ENCODE measurements at regions not wholly inside any gene's neighbourhood (a gene's known extent, or its start where the extent isn't known, plus 50 kb on each side); places are given as distances from the start of the nearest gene placed in this dataset.

DNA sequence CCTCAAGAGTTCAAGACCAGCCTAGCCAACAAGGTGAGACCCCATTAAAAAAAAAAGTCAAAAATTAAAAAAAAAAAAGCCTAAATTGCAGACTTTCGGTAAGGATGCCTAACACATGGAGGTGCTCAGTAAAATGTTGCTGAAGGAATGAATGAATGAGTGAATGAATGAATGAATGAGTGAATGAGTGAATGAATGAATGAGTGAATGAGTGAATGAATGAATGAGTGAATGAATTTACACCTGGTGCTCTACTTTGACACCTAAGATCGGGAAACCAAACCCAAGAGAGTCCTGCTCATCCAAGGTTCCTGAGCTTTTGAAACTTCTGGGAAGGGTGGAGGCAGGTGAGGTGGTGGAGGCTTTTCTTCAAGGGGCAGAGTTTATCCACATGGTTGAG, 112.2 kb upstream of the LHX1 start:
- peaks cover 0 to 78% (median 32%) of the 10 kb centered on the region in 9 donors for H3K27me3 ChIP-seq
- no peak for TF ChIP-seq POLR2A (IDR thresholded peaks at IDR 0.05)
- TF ChIP-seq, protein P1, sequence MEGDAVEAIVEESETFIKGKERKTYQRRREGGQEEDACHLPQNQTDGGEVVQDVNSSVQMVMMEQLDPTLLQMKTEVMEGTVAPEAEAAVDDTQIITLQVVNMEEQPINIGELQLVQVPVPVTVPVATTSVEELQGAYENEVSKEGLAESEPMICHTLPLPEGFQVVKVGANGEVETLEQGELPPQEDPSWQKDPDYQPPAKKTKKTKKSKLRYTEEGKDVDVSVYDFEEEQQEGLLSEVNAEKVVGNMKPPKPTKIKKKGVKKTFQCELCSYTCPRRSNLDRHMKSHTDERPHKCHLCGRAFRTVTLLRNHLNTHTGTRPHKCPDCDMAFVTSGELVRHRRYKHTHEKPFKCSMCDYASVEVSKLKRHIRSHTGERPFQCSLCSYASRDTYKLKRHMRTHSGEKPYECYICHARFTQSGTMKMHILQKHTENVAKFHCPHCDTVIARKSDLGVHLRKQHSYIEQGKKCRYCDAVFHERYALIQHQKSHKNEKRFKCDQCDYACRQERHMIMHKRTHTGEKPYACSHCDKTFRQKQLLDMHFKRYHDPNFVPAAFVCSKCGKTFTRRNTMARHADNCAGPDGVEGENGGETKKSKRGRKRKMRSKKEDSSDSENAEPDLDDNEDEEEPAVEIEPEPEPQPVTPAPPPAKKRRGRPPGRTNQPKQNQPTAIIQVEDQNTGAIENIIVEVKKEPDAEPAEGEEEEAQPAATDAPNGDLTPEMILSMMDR (IDR thresholded peaks at IDR 0.05) = no peak
- 83 to 98% (median 90%) methylated on average over 2 of the region's 2 CpGs for WGBS, 4 donors

DNA sequence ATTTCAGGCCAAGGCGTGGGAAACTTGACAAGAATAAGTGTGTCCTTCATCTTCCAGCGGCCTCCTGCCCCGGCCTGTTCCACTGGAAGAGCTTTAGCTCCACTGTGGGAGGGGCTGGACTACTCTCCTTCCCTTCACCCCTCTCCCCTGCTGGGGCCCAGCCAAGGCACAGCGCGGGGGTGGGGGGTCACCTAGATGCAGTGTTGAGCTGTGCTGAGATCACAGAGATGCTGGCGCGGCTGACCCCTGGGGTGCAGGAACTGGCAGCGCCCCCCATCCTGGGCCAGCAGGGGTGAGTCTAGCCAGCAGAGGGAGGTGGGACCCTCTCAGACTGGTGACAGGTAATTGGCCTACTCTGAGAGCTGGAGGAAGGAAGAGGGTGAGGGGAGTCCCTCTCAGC, 111.8 kb upstream of the LHX1 start:
- ATAC-seq (no peak), DNase-seq (no peak)
- Histone ChIP-seq H3K4me1 (no peaks in the 10 kb centered on the region), H3K27me3 (peaks cover 0 to 78% (median 32%) of the 10 kb centered on the region in 9 donors), H3K36me3 (no peaks in the 10 kb centered on the region), H3K4me3 (no peak overlapping the region), H3K27ac (no peak overlapping the region), H3K9me3 (no peaks in the 10 kb centered on the region)
- WGBS, 4 donors = 44 to 72% (median 60%) methylated on average over 6 to 8 of the region's 8 CpGs
- intact Hi-C loops (cut with DNase I) = loop anchor here in 1 of 10 donors (5.0 kb wide), 1 partner anchor 42 kb away; no protein-coding TSS in a partner anchor
- TF ChIP-seq, protein P1 (IDR thresholded peaks at IDR 0.05) = no peak
- no peak for TF ChIP-seq POLR2A (IDR thresholded peaks at IDR 0.05)

More for the DNA sequence above, 112.2 kb upstream of the LHX1 start:
- DNase-seq (no peak), ATAC-seq (no peak)
- intact Hi-C loops (cut with DNase I) = loop anchor here in 1 of 10 donors (5.0 kb wide), 1 partner anchor 42 kb away; no protein-coding TSS in a partner anchor
- H3K27ac ChIP-seq = no peak overlapping the region
- no peak overlapping the region for H3K4me3 ChIP-seq
- H3K36me3 ChIP-seq = no peaks in the 10 kb centered on the region
- H3K9me3 ChIP-seq = no peaks in the 10 kb centered on the region
- H3K4me1 ChIP-seq = no peaks in the 10 kb centered on the region

DNA sequence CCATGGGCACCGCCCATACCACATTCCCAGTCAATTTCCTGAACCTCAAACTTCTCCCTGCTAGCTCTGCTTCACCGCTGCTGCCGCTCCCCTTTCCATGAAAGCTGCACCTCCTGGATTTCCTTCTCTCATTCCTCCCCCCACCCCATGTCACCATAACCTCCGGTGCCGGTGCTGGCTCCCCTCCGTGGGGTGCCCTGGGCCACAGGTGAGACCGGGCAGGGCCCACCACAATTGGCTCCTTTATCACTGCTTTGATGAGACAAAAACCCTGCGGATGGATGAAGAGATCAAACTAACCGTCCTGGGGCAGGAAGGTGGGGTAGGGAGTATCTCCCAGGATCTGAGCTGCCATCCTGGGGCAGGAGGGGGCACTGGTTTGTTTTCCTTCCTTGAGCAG, 111.3 kb upstream of the LHX1 start:
- no peak overlapping the region for H3K27ac ChIP-seq
- H3K9me3 ChIP-seq = no peaks in the 10 kb centered on the region
- no peak for DNase-seq
- H3K4me3 ChIP-seq = no peak overlapping the region
- intact Hi-C loops (cut with DNase I) = loop anchor here in 1 of 10 donors (5.0 kb wide), 1 partner anchor 41 kb away; no protein-coding TSS in a partner anchor
- H3K4me1 ChIP-seq = no peaks in the 10 kb centered on the region
- peaks cover 0 to 78% (median 32%) of the 10 kb centered on the region in 9 donors for H3K27me3 ChIP-seq
- WGBS, 4 donors = 36 to 42% (median 38%) methylated on average over 9 of the region's 9 CpGs
- no peaks in the 10 kb centered on the region for H3K36me3 ChIP-seq
- TF ChIP-seq, protein P1 (IDR thresholded peaks at IDR 0.05) = no peak
- TF ChIP-seq POLR2A (IDR thresholded peaks at IDR 0.05) = no peak
- ATAC-seq = no peak

DNA sequence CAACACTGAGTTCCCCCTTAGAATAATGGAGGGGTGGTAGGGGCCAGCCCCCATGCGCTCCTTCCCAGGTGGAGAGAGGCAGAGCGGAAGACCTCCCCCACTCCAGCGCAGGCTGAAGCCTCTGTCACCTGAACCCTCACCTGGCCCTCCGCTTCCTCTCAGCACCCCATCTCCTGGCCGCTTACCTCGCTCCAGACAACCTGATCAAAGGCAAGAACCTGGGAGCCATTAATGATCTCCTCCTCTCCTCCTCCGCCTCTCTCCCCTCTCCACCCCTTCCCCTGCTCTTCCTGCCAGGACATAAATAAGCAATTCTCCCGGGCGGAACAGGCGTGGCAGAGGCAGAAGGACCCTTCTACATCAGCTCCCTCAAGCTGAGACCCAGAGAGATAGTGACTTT, 110.2 kb upstream of the LHX1 start:
- Histone ChIP-seq H3K27me3 (peaks cover 0 to 68% (median 32%) of the 10 kb centered on the region in 9 donors), H3K27ac (no peak overlapping the region), H3K9me3 (no peaks in the 10 kb centered on the region), H3K4me3 (no peak overlapping the region), H3K36me3 (no peaks in the 10 kb centered on the region), H3K4me1 (no peaks in the 10 kb centered on the region)
- no peak for DNase-seq
- intact Hi-C loops (cut with DNase I) = loop anchor here in 1 of 10 donors (5.0 kb wide), 1 partner anchor 40 kb away; no protein-coding TSS in a partner anchor
- WGBS, 4 donors = 24 to 33% (median 26%) methylated on average over 10 of the region's 10 CpGs
- TF ChIP-seq POLR2A (IDR thresholded peaks at IDR 0.05) = no peak
- TF ChIP-seq, protein P1 (IDR thresholded peaks at IDR 0.05) = no peak
- ATAC-seq = no peak
